ENCODE measurements at regions not wholly inside any gene's neighbourhood (a gene's known extent, or its start where the extent isn't known, plus 50 kb on each side); places are given as distances from the start of the nearest gene placed in this dataset.

DNA sequence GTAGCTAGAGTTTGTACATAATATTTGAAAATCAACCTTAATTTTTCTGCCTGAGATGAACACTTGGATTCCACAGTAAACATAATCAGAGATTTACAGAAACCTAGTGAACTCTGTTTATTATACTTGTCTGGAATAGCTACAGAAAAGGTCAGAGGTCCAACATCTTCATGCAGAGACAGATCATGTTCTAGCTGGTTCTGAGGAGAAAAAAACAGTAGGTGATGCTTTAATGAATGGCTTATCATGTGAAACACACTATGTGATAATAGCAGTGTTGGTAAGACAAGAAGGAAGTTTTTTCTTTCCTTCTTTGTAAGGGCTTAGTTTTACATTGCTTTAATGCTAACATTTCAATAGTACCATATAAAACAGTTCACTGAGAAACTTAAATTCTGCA, 846.4 kb upstream of the ZEB2 start:
- TF ChIP-seq, protein P1, sequence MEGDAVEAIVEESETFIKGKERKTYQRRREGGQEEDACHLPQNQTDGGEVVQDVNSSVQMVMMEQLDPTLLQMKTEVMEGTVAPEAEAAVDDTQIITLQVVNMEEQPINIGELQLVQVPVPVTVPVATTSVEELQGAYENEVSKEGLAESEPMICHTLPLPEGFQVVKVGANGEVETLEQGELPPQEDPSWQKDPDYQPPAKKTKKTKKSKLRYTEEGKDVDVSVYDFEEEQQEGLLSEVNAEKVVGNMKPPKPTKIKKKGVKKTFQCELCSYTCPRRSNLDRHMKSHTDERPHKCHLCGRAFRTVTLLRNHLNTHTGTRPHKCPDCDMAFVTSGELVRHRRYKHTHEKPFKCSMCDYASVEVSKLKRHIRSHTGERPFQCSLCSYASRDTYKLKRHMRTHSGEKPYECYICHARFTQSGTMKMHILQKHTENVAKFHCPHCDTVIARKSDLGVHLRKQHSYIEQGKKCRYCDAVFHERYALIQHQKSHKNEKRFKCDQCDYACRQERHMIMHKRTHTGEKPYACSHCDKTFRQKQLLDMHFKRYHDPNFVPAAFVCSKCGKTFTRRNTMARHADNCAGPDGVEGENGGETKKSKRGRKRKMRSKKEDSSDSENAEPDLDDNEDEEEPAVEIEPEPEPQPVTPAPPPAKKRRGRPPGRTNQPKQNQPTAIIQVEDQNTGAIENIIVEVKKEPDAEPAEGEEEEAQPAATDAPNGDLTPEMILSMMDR (IDR thresholded peaks at IDR 0.05) = no peak
- TF ChIP-seq POLR2A (IDR thresholded peaks at IDR 0.05) = no peak

Measured in uterus (tissue), 2 donors.